AG10803 (cell line): ENCODE measurements at regions not wholly inside any gene's neighbourhood (a gene's known extent, or its start where the extent isn't known, plus 50 kb on each side); places are given as distances from the start of the nearest gene placed in this dataset.

Experiments
- DNase-seq: peaks from one replicate; pipeline ENCODE4 v3.0.0; 2010; ENCODE audit warnings: low read depth
- H3K4me3 ChIP-seq: 2 replicates; pipeline ENCODE4 v1.5.1; 2011; ENCODE audit warnings: mild to moderate bottlenecking, low read length, control low read depth
- TF ChIP-seq, protein P1 (sequence below): conservative IDR thresholded peaks from 2 replicates; pipeline ENCODE4 v1.5.1; 2011; ENCODE audit warnings: mild to moderate bottlenecking, low read length, control low read depth, inconsistent platforms

DNA sequence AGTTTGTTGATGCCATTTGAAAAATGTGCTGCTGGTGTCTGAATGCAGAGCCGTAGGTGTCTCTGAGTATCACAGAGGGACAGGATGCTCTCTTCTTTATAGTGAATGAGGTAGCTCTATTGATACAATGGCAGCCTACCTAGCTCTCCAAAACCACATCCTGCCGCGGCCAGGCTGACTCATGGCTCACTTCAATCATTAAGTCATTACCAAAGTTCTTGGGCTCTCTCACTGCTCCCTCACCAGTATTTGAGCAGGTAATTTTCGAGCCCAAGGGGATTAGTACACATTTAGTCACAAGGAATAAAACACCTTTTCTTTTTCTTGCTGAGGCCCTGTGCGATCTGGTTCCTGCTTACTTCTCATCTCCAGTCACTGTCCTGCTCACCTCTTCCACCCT is 509.0 kb upstream of the LARGE1 start:
- no peak for DNase-seq
- H3K4me3 ChIP-seq: no peak overlapping the region
- TF ChIP-seq, protein P1, sequence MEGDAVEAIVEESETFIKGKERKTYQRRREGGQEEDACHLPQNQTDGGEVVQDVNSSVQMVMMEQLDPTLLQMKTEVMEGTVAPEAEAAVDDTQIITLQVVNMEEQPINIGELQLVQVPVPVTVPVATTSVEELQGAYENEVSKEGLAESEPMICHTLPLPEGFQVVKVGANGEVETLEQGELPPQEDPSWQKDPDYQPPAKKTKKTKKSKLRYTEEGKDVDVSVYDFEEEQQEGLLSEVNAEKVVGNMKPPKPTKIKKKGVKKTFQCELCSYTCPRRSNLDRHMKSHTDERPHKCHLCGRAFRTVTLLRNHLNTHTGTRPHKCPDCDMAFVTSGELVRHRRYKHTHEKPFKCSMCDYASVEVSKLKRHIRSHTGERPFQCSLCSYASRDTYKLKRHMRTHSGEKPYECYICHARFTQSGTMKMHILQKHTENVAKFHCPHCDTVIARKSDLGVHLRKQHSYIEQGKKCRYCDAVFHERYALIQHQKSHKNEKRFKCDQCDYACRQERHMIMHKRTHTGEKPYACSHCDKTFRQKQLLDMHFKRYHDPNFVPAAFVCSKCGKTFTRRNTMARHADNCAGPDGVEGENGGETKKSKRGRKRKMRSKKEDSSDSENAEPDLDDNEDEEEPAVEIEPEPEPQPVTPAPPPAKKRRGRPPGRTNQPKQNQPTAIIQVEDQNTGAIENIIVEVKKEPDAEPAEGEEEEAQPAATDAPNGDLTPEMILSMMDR: no peak

DNA sequence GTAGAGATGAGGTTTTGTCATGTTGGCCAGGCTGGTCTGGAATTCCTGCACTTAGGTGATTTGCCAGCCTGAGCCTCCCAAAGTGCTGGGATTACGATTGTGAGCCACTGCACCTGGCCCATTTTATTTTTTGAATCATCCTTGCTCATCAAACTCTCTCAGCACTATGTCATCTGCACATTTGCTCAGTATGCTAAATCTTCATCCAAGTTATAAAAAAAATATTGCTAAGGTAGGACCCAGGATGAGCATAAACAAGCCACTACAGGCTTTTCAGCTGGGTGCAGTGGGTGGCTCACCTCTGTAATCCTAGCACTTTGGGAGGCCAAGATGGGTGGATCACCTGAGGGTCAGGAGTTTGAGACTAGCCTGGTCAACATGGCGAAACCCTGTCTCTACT is 510.1 kb upstream of the LARGE1 start:
- no peak for DNase-seq
- TF ChIP-seq, protein P1: no peak
- H3K4me3 ChIP-seq: no peak overlapping the region

DNA sequence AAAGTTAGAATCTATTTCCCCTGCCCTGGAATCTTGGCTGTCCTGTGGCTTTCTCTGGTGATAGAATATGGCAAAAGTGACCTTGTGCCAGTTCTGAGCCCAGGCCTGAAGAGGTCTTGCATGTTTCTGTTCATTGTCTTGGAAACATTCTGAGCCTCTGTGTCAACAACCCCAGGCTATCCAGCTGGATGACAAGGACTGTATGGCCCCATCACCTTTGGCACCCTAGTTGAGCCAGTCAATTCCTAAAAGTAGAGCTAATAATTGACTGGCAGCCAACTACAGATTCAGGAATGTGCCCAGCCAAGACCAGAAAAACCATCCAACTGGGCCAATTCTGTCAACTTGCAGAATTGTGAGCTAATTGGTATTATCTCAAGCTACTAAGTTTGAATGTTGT is 514.1 kb upstream of the LARGE1 start:
- no peak for DNase-seq
- TF ChIP-seq, protein P1: no peak
- no peak overlapping the region for H3K4me3 ChIP-seq

DNA sequence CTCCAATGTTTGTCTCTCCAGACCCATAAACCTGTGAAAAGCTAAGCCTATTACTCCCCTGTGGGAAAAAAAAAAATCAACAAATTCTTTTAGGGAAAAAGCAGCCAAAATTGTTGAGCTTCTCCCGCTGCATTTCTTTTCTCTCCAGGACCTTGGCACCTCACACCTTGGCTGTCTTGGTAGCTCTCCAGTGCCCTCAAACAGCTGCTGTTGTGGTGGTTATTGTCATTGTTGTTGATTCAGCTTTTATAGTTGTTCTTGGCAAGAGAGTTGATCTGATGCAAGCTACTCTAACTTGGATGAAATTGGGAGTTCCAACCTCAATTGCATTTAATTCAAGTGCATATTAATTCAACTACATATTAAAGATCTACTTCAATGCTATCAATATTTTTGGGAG is 516.9 kb upstream of the LARGE1 start:
- DNase-seq: no peak
- TF ChIP-seq, protein P1: no peak
- H3K4me3 ChIP-seq: no peak overlapping the region

DNA sequence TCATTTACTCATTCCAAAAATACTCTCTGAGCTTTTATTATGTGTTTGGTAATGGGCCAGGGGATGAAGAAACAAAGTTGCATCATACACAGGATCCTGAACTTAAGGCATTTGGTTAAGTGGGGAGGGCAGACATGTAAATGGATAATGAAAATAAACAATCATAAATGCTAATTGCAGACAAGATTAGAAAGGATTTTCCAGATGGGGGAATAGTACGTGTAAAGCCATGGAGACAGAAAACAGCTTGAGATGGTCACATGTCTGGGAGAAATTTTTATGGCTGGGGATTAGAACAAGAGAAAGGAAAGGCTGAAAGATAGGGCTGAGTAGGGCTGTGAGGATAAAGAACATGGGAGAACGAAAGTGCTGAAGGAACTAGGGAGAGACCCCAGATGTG is 534.3 kb upstream of the LARGE1 start:
- TF ChIP-seq, protein P1: no peak
- no peak overlapping the region for H3K4me3 ChIP-seq
- no peak for DNase-seq

DNA sequence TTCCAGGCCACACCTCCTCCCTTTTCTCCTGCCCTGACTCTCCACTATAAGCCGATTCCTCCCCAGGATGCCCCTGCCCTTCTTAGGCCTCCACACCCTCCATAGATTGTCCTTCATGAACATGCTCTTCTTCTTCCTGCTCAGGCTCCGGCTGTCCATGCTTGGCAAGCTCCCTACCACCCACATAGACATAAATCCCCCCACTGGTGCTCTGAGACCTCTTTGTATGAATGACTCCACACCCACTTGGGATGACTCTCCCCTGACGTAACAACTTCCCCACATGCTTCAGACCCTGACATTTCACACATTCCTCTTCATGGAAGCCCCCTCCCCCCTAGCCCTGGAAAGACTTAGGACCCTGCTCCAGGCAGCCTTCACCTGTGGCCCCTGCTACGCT is 542.5 kb upstream of the LARGE1 start:
- TF ChIP-seq, protein P1: no peak
- no peak for DNase-seq
- H3K4me3 ChIP-seq: no peak overlapping the region

DNA sequence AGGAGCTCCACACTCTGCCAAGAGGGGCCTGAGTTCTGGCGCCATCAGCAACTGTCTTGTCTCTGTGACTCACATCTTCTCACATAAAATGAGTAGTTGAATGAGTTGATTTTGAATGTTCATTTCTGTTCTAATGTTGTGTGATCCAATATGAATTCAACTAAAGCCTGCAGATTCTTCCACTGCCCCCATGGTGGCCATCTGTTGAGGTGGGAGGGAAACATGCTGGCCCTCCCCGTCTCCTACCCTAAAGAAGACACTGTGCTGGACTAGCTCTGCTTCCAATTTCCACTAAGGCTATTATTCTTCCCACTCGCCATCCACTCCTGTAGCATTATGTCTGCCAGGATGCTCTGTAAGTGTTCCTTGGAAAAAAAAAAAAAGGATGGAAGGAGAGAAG is 555.6 kb upstream of the LARGE1 start:
- no peak overlapping the region for H3K4me3 ChIP-seq
- TF ChIP-seq, protein P1: no peak
- no peak for DNase-seq
